ENCODE measurements at regions not wholly inside any gene's neighbourhood (a gene's known extent, or its start where the extent isn't known, plus 50 kb on each side); places are given as distances from the start of the nearest gene placed in this dataset.

GRCh38 chr3:102025606-102026270 is 176.4 kb downstream of the NFKBIZ start:
- ChIA-PET CTCF (no interaction called here), POLR2A (no interaction called here)
- TF ChIP-seq CTCF (IDR thresholded peaks at IDR 0.05; ENCODE audit: low read depth, low read length): no peak
- Histone ChIP-seq H3K27ac (ENCODE audit: low read depth, low read length) (no peak overlapping the region), H3K4me3 (ENCODE audit: low read depth, low read length) (no peak overlapping the region), H3K27me3 (ENCODE audit: control insufficient read depth, insufficient read depth, low read length) (no peaks in the 10 kb centered on the region), H3K9me3 (ENCODE audit: control insufficient read depth, insufficient read depth, low read length) (no peaks in the 10 kb centered on the region)
- no peak for DNase-seq (ENCODE audit: low read depth, low spot score)

- Histone ChIP-seq H3K4me3 (ENCODE audit: low read depth, low read length) (no peak overlapping the region), H3K27ac (ENCODE audit: low read depth, low read length) (no peak overlapping the region), H3K27me3 (ENCODE audit: control insufficient read depth, insufficient read depth, low read length) (no peaks in the 10 kb centered on the region), H3K9me3 (ENCODE audit: control insufficient read depth, insufficient read depth, low read length) (no peaks in the 10 kb centered on the region)
- no peak for DNase-seq (ENCODE audit: low read depth, low spot score)
- ChIA-PET POLR2A (no interaction called here), CTCF (no interaction called here)
- no peak for TF ChIP-seq CTCF (IDR thresholded peaks at IDR 0.05; ENCODE audit: low read depth, low read length)
Observed at GRCh38 chr3:102026656-102027055, 177.3 kb downstream of the NFKBIZ start.

DNA sequence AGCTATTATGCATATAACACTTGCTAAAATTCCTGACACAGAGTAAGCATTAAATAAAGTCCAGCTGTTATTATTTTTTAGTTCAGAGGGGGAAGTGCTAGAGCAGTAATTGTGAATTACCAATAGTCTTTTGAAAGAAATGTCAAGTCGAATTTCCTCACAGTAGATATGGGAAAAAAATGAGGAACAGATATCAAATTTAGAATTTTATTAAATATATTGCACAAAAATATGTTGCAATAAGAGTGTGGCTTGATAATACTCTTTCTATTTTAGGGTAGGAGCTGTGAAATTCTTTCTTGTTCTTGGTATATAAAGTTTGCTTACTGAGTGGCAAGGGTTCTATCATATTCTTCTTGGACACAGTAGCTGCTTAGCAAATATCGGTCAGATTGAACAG is 181.3 kb downstream of the NFKBIZ start:
- Histone ChIP-seq H3K27me3 (ENCODE audit: control insufficient read depth, insufficient read depth, low read length) (no peaks in the 10 kb centered on the region), H3K27ac (ENCODE audit: low read depth, low read length) (no peak overlapping the region), H3K4me3 (ENCODE audit: low read depth, low read length) (no peak overlapping the region), H3K9me3 (ENCODE audit: control insufficient read depth, insufficient read depth, low read length) (no peaks in the 10 kb centered on the region)
- DNase-seq (ENCODE audit: low read depth, low spot score): no peak
- ChIA-PET POLR2A (interaction anchor here (0.7 kb wide), 1 partner anchor 195 kb away, joined by 3 read pairs; no protein-coding TSS in a partner anchor), CTCF (interaction anchor here (0.9 kb wide), 1 partner anchor 228 kb away, joined by 3 read pairs; no protein-coding TSS in a partner anchor)
- no peak for TF ChIP-seq CTCF (IDR thresholded peaks at IDR 0.05; ENCODE audit: low read depth, low read length)

DNA sequence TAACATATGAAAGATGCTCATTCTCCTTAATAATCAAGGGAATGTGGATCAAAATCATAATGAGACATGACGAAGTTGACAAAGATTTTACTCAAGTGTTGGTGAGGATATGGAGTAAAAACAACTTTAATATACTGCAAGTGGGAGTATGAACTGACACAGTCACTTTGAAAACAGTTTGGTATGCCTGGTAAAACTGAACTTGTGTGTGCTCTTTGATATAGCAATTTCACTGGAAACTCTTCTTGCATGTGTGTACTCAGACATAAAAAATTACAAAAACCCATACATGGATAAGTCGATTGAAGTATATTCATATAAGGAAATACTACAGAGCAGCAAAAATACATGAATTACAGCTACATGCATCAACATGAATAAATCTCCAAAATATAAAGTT is 182.5 kb downstream of the NFKBIZ start:
- Histone ChIP-seq H3K27ac (ENCODE audit: low read depth, low read length) (no peak overlapping the region), H3K9me3 (ENCODE audit: control insufficient read depth, insufficient read depth, low read length) (no peaks in the 10 kb centered on the region), H3K27me3 (ENCODE audit: control insufficient read depth, insufficient read depth, low read length) (no peaks in the 10 kb centered on the region), H3K4me3 (ENCODE audit: low read depth, low read length) (no peak overlapping the region)
- no peak for TF ChIP-seq CTCF (IDR thresholded peaks at IDR 0.05; ENCODE audit: low read depth, low read length)
- no peak for DNase-seq (ENCODE audit: low read depth, low spot score)
- CTCF ChIA-PET: no interaction called here
- POLR2A ChIA-PET: no interaction called here

GRCh38 chr3:102032491-102033383 is 183.4 kb downstream of the NFKBIZ start:
- Histone ChIP-seq H3K27ac (ENCODE audit: low read depth, low read length) (no peak overlapping the region), H3K4me3 (ENCODE audit: low read depth, low read length) (no peak overlapping the region), H3K9me3 (ENCODE audit: control insufficient read depth, insufficient read depth, low read length) (no peaks in the 10 kb centered on the region), H3K27me3 (ENCODE audit: control insufficient read depth, insufficient read depth, low read length) (no peaks in the 10 kb centered on the region)
- no peak for TF ChIP-seq CTCF (IDR thresholded peaks at IDR 0.05; ENCODE audit: low read depth, low read length)
- DNase-seq (ENCODE audit: low read depth, low spot score): no peak
- CTCF ChIA-PET: no interaction called here
- POLR2A ChIA-PET: no interaction called here

Data from AG04450 (cell line).